ENCODE measurements at regions not wholly inside any gene's neighbourhood (a gene's known extent, or its start where the extent isn't known, plus 50 kb on each side); places are given as distances from the start of the nearest gene placed in this dataset.

DNA sequence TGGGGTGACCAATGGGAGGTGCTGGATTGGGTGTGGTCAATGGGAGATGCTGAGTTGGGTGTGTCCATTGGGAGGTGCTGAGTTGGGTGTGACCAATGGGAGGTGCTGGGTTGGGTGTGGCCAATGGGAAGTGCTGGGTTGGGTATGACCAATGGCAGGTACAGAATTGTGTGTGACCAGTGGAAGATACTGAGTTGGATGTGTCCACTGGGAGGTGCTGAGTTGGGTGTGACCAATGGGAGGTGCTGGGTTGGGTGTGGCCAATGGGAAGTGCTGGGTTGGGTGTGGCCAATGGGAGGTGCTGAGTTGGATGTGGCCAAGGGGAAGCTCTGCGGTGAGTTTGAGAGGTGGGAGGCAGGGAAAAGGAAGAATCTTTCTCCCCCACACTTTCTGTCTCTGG, 250.0 kb upstream of the PROK2 start:
- TF ChIP-seq, protein P1, sequence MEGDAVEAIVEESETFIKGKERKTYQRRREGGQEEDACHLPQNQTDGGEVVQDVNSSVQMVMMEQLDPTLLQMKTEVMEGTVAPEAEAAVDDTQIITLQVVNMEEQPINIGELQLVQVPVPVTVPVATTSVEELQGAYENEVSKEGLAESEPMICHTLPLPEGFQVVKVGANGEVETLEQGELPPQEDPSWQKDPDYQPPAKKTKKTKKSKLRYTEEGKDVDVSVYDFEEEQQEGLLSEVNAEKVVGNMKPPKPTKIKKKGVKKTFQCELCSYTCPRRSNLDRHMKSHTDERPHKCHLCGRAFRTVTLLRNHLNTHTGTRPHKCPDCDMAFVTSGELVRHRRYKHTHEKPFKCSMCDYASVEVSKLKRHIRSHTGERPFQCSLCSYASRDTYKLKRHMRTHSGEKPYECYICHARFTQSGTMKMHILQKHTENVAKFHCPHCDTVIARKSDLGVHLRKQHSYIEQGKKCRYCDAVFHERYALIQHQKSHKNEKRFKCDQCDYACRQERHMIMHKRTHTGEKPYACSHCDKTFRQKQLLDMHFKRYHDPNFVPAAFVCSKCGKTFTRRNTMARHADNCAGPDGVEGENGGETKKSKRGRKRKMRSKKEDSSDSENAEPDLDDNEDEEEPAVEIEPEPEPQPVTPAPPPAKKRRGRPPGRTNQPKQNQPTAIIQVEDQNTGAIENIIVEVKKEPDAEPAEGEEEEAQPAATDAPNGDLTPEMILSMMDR (IDR thresholded peaks at IDR 0.05; ENCODE audit: low read depth, low read length) = no peak
- TF ChIP-seq, protein P2, sequence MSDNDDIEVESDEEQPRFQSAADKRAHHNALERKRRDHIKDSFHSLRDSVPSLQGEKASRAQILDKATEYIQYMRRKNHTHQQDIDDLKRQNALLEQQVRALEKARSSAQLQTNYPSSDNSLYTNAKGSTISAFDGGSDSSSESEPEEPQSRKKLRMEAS (IDR thresholded peaks at IDR 0.05; ENCODE audit: low read depth, low read length) = no peak
